GM12878 (cell line): ENCODE measurements at regions not wholly inside any gene's neighbourhood (a gene's known extent, or its start where the extent isn't known, plus 50 kb on each side); places are given as distances from the start of the nearest gene placed in this dataset.

Source experiments
- ATAC-seq: fragments of 200-7000 bp; cut with Tn5 transposase; 3 replicates; pipeline ENCODE4 v1.9.1; 2020; ENCODE audit warnings: mild to moderate bottlenecking, moderate library complexity
- BruUV-seq: library from RNA; stranded (reverse); fragments of 400-500 nt; replicated peaks from 2 replicates; lab custom pipeline; 2021; lab: Mats Ljungman, UMichigan
- CTCF ChIA-PET: fragments of 300-600 bp; sonication (Branson Sonifier 250); formaldehyde crosslinking; extraction: SDS; loops from one replicate; lab custom pipeline; 2021; ENCODE audit warnings: inconsistent platforms; lab: Yijun Ruan, JAX
- POLR2A ChIA-PET: fragments of 350-600 bp; formaldehyde crosslinking; extraction: SDS; loops from one replicate; lab custom pipeline; 2021; ENCODE audit warnings: inconsistent platforms; lab: Charles Lee
- RAD21 ChIA-PET: fragments of 300-600 bp; sonication (Branson Sonifier 250); formaldehyde crosslinking; loops from one replicate; lab custom pipeline; 2023; ENCODE audit warnings: antibody characterized with exemption; ENCODE audit not compliant: unreplicated experiment; lab: Charles Lee
- SMC1A ChIA-PET: fragments of 300-600 bp; sonication (Branson Sonifier 250); formaldehyde crosslinking; loops from one replicate; lab custom pipeline; 2023; ENCODE audit not compliant: unreplicated experiment, uncharacterized antibody; lab: Charles Lee
- DNase-seq: peaks from one replicate; pipeline ENCODE4 v3.0.0-alpha.2; 2011; ENCODE audit warnings: low read depth, low spot score
- FAIRE-seq: peaks from 3 replicates; lab custom pipeline; 2011; peaks lifted over from hg19 to GRCh38; lab: Jason Lieb, UNC
- H2AFZ ChIP-seq: 2 replicates; pipeline ENCODE4 v1.6.0; 2011; ENCODE audit warnings: low read depth, low read length, control low read depth; ENCODE audit not compliant: control insufficient read depth
- H3K27ac ChIP-seq: 2 replicates; pipeline ENCODE4 v1.5.1; 2011; ENCODE audit warnings: control low read depth; ENCODE audit not compliant: control insufficient read depth, insufficient read depth
- H3K27me3 ChIP-seq, 2 experiments: replicated peaks in 1 of 2; 2 replicates each; pipeline versions ENCODE4 v1.6.0 to v1.6.1; 2011; ENCODE audit warnings: low read length in 1 of 2; ENCODE audit not compliant: control insufficient read depth in 2 of 2, insufficient read depth in 2 of 2
- H3K36me3 ChIP-seq, 2 experiments: 2 replicates each; pipeline ENCODE4 v1.5.1; 2011; ENCODE audit warnings: low read length in 1 of 2; ENCODE audit not compliant: control insufficient read depth in 2 of 2, insufficient read depth in 2 of 2
- H3K4me1 ChIP-seq: 2 replicates; pipeline ENCODE4 v1.6.1; 2011; ENCODE audit warnings: mild to moderate bottlenecking, low read length, moderate library complexity, mixed read lengths; ENCODE audit not compliant: control insufficient read depth, insufficient read depth
- H3K4me2 ChIP-seq: 2 replicates; pipeline ENCODE4 v1.6.0; 2011; ENCODE audit warnings: control low read depth; ENCODE audit not compliant: control insufficient read depth, insufficient read depth
- H3K4me3 ChIP-seq: fragments of 200-600 bp; sonication (generic); 2 replicates; pipeline ENCODE4 v1.5.1; 2016
- H3K79me2 ChIP-seq: 2 replicates; pipeline ENCODE4 v1.6.0; 2011; ENCODE audit warnings: low read length; ENCODE audit not compliant: control insufficient read depth, insufficient read depth
- H3K9ac ChIP-seq: 2 replicates; pipeline ENCODE4 v1.8.0; 2011; ENCODE audit warnings: low read length, control low read depth, mixed read lengths; ENCODE audit not compliant: control insufficient read depth, insufficient read depth
- H3K9me3 ChIP-seq: replicated peaks from 3 replicates; pipeline ENCODE4 v1.5.1; 2011; ENCODE audit warnings: mild to moderate bottlenecking, low read length; ENCODE audit not compliant: control insufficient read depth, insufficient read depth
- H4K20me1 ChIP-seq: 2 replicates; pipeline ENCODE4 v1.6.0; 2011; ENCODE audit not compliant: control insufficient read depth, insufficient read depth
- BACH1 ChIP-seq: fragments of 450-650 bp; IDR thresholded peaks from 2 replicates; pipeline ENCODE4 v1.6.1; 2017; ENCODE audit warnings: mild to moderate bottlenecking, borderline replicate concordance
- BCL11A ChIP-seq: IDR thresholded peaks from 2 replicates; pipeline ENCODE4 v1.6.1; 2011; ENCODE audit warnings: low read depth, low read length
- FOXM1 ChIP-seq: IDR thresholded peaks from 2 replicates; pipeline ENCODE4 v1.6.1; 2012; ENCODE audit warnings: low read depth, mild to moderate bottlenecking, inconsistent platforms, low read length, moderate library complexity
- GABPA ChIP-seq: IDR thresholded peaks from 2 replicates; pipeline ENCODE4 v1.6.1; 2014; ENCODE audit warnings: antibody characterized with exemption, low read depth, mild to moderate bottlenecking, inconsistent platforms
- HDAC2 ChIP-seq: fragments of 200-600 bp; sonication (generic); IDR thresholded peaks from 2 replicates; pipeline ENCODE4 v1.6.1; 2017
- MYB ChIP-seq: fragments of 150-350 bp; IDR thresholded peaks from 2 replicates; pipeline ENCODE4 v1.6.1; 2014; ENCODE audit warnings: mild to moderate bottlenecking, low read depth, low read length, borderline replicate concordance
- POLR2A ChIP-seq: IDR thresholded peaks from 2 replicates; pipeline ENCODE4 v1.6.1; 2011; ENCODE audit warnings: low read depth, mild to moderate bottlenecking, low read length
- RAD51 ChIP-seq: fragments of 450-650 bp; IDR thresholded peaks from 2 replicates; pipeline ENCODE4 v1.6.1; 2016; ENCODE audit warnings: moderate library complexity, mild to moderate bottlenecking, inconsistent platforms
- RBBP5 ChIP-seq: fragments of 200-600 bp; sonication (generic); conservative IDR thresholded peaks from 2 replicates; pipeline ENCODE4 v1.6.1; 2016
- RUNX3 ChIP-seq: IDR thresholded peaks from 2 replicates; pipeline ENCODE4 v1.6.1; 2012; ENCODE audit warnings: low read length, inconsistent platforms
- STAT3 ChIP-seq: IDR thresholded peaks from 2 replicates; pipeline ENCODE4 v1.6.1; 2011; ENCODE audit warnings: low read depth, low read length, improper control_type of control experiment
- TCF12 ChIP-seq: IDR thresholded peaks from 2 replicates; pipeline ENCODE4 v1.6.1; 2011; ENCODE audit warnings: low read depth, mild to moderate bottlenecking, low read length
- WGBS: methylation state at CpG from one replicate; pipeline ENCODE4 v1.1.6; 2016; ENCODE audit warnings: low lambda C conversion rate; ENCODE audit not compliant: insufficient replicate concordance, insufficient coverage; ENCODE audit errors: missing lambda C conversion rate; 5-methylcytosine and 5-hydroxymethylcytosine counted together
- in situ Hi-C: fragments of 300-500 bp; cut with MboI; formaldehyde crosslinking; loops from 9 replicates; pipeline ENCODE4 v1.14.3; 2018; ENCODE audit warnings: mixed read lengths
- intact Hi-C: fragments of 100-400 bp; cut with micrococcal nuclease; formaldehyde crosslinking; loops from one replicate; pipeline ENCODE4 v1.14.2; 2022; ENCODE audit not compliant: unreplicated experiment
- TF ChIP-seq, protein P1 (sequence below): fragments of 150-350 bp; IDR thresholded peaks from 2 replicates; pipeline ENCODE4 v1.6.1; 2014; ENCODE audit warnings: mild to moderate bottlenecking, low read depth, low read length
- TF ChIP-seq, protein P2 (sequence below): IDR thresholded peaks from 2 replicates; pipeline ENCODE4 v1.6.1; 2012; ENCODE audit warnings: mild to moderate bottlenecking, low read depth, low read length
- TF ChIP-seq, protein P3 (sequence below): fragments of 450-650 bp; IDR thresholded peaks from 2 replicates; pipeline ENCODE4 v1.6.1; 2017; ENCODE audit warnings: mild to moderate bottlenecking, low read depth, inconsistent platforms; ENCODE audit not compliant: poor library complexity, severe bottlenecking
- TF ChIP-seq, protein P4 (sequence below): fragments of 450-650 bp; IDR thresholded peaks from 2 replicates; pipeline ENCODE4 v1.6.1; 2017; ENCODE audit warnings: mild to moderate bottlenecking, moderate library complexity

DNA sequence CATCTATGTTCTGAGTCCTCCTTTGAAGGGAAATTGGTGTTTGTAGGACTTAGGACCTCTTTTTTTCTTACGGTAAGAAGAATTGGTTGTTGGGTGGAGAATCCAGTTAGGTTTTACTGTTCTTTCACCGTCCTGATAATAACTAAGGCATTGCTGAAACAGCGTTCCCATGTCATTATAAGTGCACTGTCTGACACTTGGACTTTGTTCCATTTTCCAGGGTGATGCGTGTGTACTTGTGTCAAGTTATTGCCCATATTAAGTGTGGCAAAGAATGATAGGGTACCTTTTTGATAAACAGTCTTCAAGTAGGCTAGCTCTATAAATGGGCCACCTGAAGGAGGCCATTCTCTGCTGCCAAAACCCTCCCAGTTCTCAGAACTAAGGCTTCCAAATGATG lies 119.7 kb downstream of the AASDH start:
- Histone ChIP-seq H4K20me1 (no peaks in the 10 kb centered on the region), H3K27ac (no peak overlapping the region), H3K9ac (no peak overlapping the region), H3K4me1 (no peaks in the 10 kb centered on the region), H3K9me3 (no peaks in the 10 kb centered on the region; the same call in 2 of the 3 replicates), H3K79me2 (no peaks in the 10 kb centered on the region), H3K4me2 (no peak overlapping the region), H3K36me3 (no peaks in the 10 kb centered on the region), H2AFZ (no peak overlapping the region), H3K4me3 (no peak overlapping the region), H3K27me3 (no peaks in the 10 kb centered on the region)
- ATAC-seq: no peak
- BruUV-seq: no TSS peak
- RAD21 ChIA-PET: no interaction called here
- FAIRE-seq: no peak
- SMC1A ChIA-PET: no interaction called here
- in situ Hi-C loops (no loop called here), intact Hi-C loops (no loop called here)
- POLR2A ChIA-PET: no interaction called here
- WGBS: 71% methylated on average over 4 of the region's 4 CpGs
- CTCF ChIA-PET: no interaction called here
- no peak for DNase-seq
- TF ChIP-seq POLR2A: no peak
- TF ChIP-seq, protein P1, sequence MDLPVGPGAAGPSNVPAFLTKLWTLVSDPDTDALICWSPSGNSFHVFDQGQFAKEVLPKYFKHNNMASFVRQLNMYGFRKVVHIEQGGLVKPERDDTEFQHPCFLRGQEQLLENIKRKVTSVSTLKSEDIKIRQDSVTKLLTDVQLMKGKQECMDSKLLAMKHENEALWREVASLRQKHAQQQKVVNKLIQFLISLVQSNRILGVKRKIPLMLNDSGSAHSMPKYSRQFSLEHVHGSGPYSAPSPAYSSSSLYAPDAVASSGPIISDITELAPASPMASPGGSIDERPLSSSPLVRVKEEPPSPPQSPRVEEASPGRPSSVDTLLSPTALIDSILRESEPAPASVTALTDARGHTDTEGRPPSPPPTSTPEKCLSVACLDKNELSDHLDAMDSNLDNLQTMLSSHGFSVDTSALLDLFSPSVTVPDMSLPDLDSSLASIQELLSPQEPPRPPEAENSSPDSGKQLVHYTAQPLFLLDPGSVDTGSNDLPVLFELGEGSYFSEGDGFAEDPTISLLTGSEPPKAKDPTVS: no peak
- TF ChIP-seq RBBP5: no peak
- no peak for TF ChIP-seq MYB
- TF ChIP-seq, protein P2, sequence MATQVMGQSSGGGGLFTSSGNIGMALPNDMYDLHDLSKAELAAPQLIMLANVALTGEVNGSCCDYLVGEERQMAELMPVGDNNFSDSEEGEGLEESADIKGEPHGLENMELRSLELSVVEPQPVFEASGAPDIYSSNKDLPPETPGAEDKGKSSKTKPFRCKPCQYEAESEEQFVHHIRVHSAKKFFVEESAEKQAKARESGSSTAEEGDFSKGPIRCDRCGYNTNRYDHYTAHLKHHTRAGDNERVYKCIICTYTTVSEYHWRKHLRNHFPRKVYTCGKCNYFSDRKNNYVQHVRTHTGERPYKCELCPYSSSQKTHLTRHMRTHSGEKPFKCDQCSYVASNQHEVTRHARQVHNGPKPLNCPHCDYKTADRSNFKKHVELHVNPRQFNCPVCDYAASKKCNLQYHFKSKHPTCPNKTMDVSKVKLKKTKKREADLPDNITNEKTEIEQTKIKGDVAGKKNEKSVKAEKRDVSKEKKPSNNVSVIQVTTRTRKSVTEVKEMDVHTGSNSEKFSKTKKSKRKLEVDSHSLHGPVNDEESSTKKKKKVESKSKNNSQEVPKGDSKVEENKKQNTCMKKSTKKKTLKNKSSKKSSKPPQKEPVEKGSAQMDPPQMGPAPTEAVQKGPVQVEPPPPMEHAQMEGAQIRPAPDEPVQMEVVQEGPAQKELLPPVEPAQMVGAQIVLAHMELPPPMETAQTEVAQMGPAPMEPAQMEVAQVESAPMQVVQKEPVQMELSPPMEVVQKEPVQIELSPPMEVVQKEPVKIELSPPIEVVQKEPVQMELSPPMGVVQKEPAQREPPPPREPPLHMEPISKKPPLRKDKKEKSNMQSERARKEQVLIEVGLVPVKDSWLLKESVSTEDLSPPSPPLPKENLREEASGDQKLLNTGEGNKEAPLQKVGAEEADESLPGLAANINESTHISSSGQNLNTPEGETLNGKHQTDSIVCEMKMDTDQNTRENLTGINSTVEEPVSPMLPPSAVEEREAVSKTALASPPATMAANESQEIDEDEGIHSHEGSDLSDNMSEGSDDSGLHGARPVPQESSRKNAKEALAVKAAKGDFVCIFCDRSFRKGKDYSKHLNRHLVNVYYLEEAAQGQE: no peak
- TF ChIP-seq, protein P3, sequence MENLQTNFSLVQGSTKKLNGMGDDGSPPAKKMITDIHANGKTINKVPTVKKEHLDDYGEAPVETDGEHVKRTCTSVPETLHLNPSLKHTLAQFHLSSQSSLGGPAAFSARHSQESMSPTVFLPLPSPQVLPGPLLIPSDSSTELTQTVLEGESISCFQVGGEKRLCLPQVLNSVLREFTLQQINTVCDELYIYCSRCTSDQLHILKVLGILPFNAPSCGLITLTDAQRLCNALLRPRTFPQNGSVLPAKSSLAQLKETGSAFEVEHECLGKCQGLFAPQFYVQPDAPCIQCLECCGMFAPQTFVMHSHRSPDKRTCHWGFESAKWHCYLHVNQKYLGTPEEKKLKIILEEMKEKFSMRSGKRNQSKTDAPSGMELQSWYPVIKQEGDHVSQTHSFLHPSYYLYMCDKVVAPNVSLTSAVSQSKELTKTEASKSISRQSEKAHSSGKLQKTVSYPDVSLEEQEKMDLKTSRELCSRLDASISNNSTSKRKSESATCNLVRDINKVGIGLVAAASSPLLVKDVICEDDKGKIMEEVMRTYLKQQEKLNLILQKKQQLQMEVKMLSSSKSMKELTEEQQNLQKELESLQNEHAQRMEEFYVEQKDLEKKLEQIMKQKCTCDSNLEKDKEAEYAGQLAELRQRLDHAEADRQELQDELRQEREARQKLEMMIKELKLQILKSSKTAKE: no peak
- TF ChIP-seq BACH1: no peak
- no peak for TF ChIP-seq STAT3
- TF ChIP-seq RAD51: no peak
- no peak for TF ChIP-seq BCL11A
- TF ChIP-seq, protein P4, sequence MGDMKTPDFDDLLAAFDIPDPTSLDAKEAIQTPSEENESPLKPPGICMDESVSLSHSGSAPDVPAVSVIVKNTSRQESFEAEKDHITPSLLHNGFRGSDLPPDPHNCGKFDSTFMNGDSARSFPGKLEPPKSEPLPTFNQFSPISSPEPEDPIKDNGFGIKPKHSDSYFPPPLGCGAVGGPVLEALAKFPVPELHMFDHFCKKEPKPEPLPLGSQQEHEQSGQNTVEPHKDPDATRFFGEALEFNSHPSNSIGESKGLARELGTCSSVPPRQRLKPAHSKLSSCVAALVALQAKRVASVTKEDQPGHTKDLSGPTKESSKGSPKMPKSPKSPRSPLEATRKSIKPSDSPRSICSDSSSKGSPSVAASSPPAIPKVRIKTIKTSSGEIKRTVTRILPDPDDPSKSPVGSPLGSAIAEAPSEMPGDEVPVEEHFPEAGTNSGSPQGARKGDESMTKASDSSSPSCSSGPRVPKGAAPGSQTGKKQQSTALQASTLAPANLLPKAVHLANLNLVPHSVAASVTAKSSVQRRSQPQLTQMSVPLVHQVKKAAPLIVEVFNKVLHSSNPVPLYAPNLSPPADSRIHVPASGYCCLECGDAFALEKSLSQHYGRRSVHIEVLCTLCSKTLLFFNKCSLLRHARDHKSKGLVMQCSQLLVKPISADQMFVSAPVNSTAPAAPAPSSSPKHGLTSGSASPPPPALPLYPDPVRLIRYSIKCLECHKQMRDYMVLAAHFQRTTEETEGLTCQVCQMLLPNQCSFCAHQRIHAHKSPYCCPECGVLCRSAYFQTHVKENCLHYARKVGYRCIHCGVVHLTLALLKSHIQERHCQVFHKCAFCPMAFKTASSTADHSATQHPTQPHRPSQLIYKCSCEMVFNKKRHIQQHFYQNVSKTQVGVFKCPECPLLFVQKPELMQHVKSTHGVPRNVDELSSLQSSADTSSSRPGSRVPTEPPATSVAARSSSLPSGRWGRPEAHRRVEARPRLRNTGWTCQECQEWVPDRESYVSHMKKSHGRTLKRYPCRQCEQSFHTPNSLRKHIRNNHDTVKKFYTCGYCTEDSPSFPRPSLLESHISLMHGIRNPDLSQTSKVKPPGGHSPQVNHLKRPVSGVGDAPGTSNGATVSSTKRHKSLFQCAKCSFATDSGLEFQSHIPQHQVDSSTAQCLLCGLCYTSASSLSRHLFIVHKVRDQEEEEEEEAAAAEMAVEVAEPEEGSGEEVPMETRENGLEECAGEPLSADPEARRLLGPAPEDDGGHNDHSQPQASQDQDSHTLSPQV: no peak
- no peak for TF ChIP-seq HDAC2
- no peak for TF ChIP-seq TCF12
- TF ChIP-seq GABPA: no peak
- TF ChIP-seq RUNX3: no peak
- TF ChIP-seq FOXM1: no peak
